MM.1S (cell line): ENCODE measurements at regions not wholly inside any gene's neighbourhood (a gene's known extent, or its start where the extent isn't known, plus 50 kb on each side); places are given as distances from the start of the nearest gene placed in this dataset.

Source experiments
- EZH2 ChIP-seq: fragments of 300-600 bp; sonication (generic); optimal IDR thresholded peaks from 2 replicates; pipeline ENCODE3; 2017; ENCODE audit warnings: low read depth, mild to moderate bottlenecking, antibody characterized with exemption, low read length, mixed read lengths
- EZH2phosphoT487 ChIP-seq: fragments of 300-600 bp; sonication (generic); IDR thresholded peaks from 2 replicates; pipeline ENCODE4 v1.6.1; 2018; ENCODE audit warnings: antibody characterized with exemption, low read length
- TF ChIP-seq, protein P1 (sequence below): fragments of 300-600 bp; sonication (generic); IDR thresholded peaks from 2 replicates; pipeline ENCODE4 v1.5.1; 2016; ENCODE audit warnings: antibody characterized with exemption, low read length, mixed read lengths

DNA sequence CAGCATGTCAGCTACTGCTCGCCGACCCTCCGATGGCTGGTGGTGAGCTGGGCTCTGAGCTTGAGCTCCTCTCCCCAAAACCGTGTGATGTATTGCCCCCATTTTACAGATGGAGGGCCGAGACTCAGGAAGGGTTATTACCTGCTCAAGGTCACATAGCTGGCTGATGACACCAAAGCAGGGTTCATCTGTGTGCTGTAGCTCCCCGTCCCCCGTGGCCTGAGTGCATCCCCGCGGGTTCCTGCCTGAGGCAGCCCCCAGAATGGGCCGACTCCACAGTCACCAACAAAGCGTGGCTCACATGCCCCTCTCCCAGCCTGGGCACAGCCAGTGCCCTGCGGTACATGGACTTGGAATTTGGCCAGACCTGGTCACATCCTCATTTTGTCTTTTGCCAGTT lies 198.6 kb downstream of the TFCP2L1 start:
- TF ChIP-seq, protein P1, sequence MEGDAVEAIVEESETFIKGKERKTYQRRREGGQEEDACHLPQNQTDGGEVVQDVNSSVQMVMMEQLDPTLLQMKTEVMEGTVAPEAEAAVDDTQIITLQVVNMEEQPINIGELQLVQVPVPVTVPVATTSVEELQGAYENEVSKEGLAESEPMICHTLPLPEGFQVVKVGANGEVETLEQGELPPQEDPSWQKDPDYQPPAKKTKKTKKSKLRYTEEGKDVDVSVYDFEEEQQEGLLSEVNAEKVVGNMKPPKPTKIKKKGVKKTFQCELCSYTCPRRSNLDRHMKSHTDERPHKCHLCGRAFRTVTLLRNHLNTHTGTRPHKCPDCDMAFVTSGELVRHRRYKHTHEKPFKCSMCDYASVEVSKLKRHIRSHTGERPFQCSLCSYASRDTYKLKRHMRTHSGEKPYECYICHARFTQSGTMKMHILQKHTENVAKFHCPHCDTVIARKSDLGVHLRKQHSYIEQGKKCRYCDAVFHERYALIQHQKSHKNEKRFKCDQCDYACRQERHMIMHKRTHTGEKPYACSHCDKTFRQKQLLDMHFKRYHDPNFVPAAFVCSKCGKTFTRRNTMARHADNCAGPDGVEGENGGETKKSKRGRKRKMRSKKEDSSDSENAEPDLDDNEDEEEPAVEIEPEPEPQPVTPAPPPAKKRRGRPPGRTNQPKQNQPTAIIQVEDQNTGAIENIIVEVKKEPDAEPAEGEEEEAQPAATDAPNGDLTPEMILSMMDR = no peak
- TF ChIP-seq EZH2 = no peak
- no peak for TF ChIP-seq EZH2phosphoT487
